Mesodermal cell (in vitro differentiated cells): ENCODE measurements at regions not wholly inside any gene's neighbourhood (a gene's known extent, or its start where the extent isn't known, plus 50 kb on each side); places are given as distances from the start of the nearest gene placed in this dataset.

Source experiments
- H3K27ac ChIP-seq: 2 replicates; pipeline ENCODE4 v1.7.0; 2013; ENCODE audit warnings: mild to moderate bottlenecking, low read depth, low read length, moderate library complexity; ENCODE audit not compliant: severe bottlenecking
- H3K36me3 ChIP-seq: 2 replicates; pipeline ENCODE4 v1.7.1; 2013; ENCODE audit warnings: mild to moderate bottlenecking, low read length, moderate library complexity; ENCODE audit not compliant: control insufficient read depth, insufficient read depth
- H3K4me1 ChIP-seq: one replicate; pipeline ENCODE4 v1.7.1; 2013; ENCODE audit warnings: mild to moderate bottlenecking, low read length; ENCODE audit not compliant: insufficient read depth, control insufficient read depth, poor library complexity, severe bottlenecking
- H3K4me3 ChIP-seq: 2 replicates; pipeline ENCODE4 v1.7.0; 2013; ENCODE audit warnings: low read length, control low read depth, mild to moderate bottlenecking; ENCODE audit not compliant: insufficient read depth, poor library complexity, severe bottlenecking; ENCODE audit errors: extremely low read depth
- H3K9me3 ChIP-seq: 2 replicates; pipeline ENCODE4 v1.7.1; 2013; ENCODE audit warnings: mild to moderate bottlenecking, low read length, moderate library complexity; ENCODE audit not compliant: control insufficient read depth
- WGBS, 2 experiments: methylation state at CpG; one replicate each; pipeline ENCODE4 v1.1.5; 2013; ENCODE audit warnings: missing lambda C conversion rate in 2 of 2; ENCODE audit not compliant: insufficient coverage in 2 of 2; 5-methylcytosine and 5-hydroxymethylcytosine counted together

DNA sequence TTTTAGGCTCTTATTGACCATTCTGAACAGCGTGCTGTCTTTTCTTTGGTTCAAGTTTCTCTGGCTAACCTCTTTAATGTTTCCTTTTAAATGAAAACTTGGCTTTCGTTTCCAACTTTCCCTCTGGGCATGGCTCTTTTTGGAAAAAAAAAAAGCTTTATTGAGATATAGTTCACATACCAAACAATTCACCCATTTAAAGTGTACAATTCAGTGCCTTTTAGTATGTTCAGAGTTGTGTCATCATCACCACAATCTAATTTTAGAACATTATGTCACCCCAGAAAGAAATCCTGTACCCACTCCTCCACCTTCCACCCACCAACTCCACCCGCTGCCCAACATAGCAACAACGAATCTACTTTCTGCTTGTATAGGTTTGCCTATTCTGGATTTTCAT lies 322.4 kb downstream of the ADCYAP1 start:
- H3K4me3 ChIP-seq: no peak overlapping the region
- no peaks in the 10 kb centered on the region for H3K9me3 ChIP-seq
- H3K27ac ChIP-seq: no peak overlapping the region
- 100% methylated on average over 1 of the region's 4 CpGs for WGBS, 2 experiments
- H3K36me3 ChIP-seq: no peaks in the 10 kb centered on the region
- no peaks in the 10 kb centered on the region for H3K4me1 ChIP-seq

DNA sequence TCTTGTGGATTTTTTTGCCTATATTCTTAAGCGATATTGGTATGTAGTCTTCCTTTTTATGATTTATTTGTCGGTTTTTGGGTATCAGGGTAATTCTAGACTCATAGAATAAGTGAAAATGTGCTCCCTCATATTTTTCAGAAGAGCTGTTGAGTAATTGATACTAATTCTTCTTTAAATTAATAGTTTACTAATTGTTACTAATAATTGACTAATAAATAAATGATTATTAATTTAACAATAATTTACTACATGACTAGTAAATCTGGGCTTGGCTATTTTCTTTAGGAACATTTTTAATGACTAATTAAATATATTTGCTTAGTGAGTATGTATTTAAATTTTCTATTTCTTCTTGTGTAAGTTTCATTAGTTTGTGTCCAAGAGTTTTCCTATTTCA lies 325.0 kb downstream of the ADCYAP1 start:
- Histone ChIP-seq H3K9me3 (no peaks in the 10 kb centered on the region), H3K4me3 (no peak overlapping the region), H3K27ac (no peak overlapping the region), H3K36me3 (no peaks in the 10 kb centered on the region), H3K4me1 (no peaks in the 10 kb centered on the region)
- no CpG with 5 or more reads among the region's 2 CpGs for WGBS, 2 experiments

DNA sequence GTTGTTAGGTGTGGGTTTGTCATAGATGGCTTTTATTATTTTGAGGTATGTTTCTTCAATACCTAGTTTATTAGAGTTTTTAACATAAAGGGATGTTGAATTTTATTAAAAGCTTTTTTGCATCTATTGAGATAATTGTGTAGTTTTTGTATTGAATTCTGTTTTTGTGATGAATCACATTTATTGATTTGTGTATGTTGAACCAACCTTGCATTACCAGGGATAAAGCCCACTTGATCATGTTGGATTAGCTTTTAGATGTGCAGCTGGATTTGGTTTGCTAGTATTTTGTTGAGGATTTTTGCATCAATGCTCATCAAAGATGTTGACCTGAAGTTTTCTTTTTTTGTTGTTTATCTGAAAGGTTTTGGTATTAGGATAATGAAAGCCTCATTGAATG lies 328.2 kb downstream of the ADCYAP1 start:
- Histone ChIP-seq H3K9me3 (no peaks in the 10 kb centered on the region), H3K36me3 (no peaks in the 10 kb centered on the region), H3K4me3 (no peak overlapping the region), H3K27ac (no peak overlapping the region), H3K4me1 (no peaks in the 10 kb centered on the region)

DNA sequence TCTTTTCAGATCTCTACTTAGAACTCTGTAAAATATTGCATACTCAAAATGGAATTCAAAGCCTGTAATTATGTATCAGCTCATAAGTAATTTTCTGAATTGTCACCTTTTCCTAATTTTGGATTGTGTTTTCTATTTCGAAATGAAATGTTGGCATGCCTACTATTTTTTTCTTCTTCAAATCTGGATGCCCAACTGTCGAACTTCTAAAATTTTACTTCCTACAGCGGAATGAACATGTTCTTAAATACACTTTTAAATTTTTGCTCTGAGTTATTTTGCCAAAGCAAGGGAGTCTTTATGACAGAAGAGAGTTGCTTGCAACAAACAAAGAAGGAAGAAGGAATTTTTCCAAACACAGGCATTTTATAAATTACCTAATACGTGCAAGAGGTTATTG lies 336.0 kb downstream of the ADCYAP1 start:
- 93 to 100% methylated on average over 1 to 3 of the region's 4 CpGs for WGBS, 2 experiments
- Histone ChIP-seq H3K27ac (no peak overlapping the region), H3K4me3 (no peak overlapping the region), H3K9me3 (no peaks in the 10 kb centered on the region), H3K4me1 (no peaks in the 10 kb centered on the region), H3K36me3 (no peaks in the 10 kb centered on the region)

DNA sequence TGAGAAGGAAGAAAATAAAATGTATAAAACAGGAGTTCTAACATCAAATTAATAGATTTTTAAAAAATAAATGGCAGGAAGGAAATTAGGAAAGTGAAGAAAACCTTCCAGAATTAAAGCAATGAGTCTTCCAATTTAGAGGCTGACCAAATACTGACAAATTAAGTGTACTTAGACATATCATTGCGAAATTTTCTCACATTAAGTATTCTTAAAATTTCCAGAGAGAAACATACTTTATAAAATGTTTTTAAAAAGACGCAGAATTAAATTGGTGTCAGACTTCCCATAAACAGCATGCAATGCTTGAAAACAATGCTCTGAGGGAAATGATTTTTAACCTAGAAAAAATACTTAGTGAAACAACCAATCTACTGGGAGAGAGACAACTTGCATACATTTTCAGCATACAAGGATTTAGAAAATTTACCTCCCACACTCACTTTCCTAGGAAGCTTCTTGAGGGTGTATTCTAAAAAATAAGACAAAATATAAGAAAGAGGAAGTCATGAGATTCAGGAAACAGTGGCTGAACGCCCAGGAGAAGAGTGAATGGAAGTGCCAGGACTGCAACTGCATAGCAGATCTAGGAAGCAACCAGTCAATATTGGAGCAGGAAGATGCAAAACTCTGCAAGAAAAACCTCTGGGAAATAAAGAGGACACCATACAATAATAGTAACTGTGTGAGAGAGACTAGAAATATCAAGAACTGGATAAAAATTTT lies 339.9 kb downstream of the ADCYAP1 start:
- H3K4me1 ChIP-seq: no peaks in the 10 kb centered on the region
- WGBS, 2 experiments: 81% methylated on average over 2 of the region's 3 CpGs; no CpG with 5 or more reads in 1 of the 2 experiments
- no peak overlapping the region for H3K4me3 ChIP-seq
- H3K36me3 ChIP-seq: no peaks in the 10 kb centered on the region
- no peaks in the 10 kb centered on the region for H3K9me3 ChIP-seq
- H3K27ac ChIP-seq: no peak overlapping the region

DNA sequence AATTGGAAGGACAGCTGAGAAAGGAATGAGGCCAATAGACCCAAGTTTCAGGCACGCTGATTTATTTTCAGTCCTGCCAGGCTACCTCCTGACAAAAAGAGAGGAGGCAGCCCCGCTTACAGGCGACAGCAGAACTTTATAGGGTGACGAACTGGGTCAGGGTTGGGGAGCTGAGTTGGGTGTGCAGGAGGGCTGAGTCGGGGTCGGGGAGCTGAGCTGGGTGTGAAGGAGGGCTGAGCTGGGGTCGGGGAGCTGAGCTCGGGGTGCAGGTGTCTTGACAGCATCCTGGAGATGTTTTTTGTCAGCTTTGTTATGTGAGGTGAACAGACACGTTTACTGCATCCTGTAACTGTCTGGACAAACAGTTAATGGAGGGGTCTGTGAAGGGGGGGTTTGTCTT lies 342.2 kb downstream of the ADCYAP1 start:
- H3K4me1 ChIP-seq: no peaks in the 10 kb centered on the region
- WGBS, 2 experiments: 91 to 94% methylated on average over 6 to 9 of the region's 9 CpGs

DNA sequence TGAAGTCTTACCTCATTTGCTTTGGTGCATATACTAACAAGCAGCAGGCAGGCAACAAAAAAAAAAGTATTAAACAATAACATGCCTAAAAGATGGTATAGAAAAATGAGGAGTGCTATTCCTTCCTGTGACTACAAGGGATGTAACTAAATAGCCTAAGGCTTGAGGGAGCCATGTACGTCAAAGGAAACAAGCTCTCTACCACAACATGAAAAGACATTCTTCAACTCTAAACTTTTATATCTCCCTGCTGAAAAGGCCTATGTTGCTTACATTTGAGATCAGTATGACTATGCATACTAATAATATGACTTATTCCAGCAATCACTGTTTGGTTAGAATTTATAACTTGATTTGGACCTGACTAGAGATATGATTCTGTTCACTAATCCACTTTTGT lies 347.9 kb downstream of the ADCYAP1 start:
- H3K27ac ChIP-seq: no peak overlapping the region
- no peaks in the 10 kb centered on the region for H3K9me3 ChIP-seq
- no peaks in the 10 kb centered on the region for H3K36me3 ChIP-seq
- H3K4me3 ChIP-seq: no peak overlapping the region
- H3K4me1 ChIP-seq: no peaks in the 10 kb centered on the region
- WGBS, 2 experiments: no CpG with 5 or more reads among the region's 1 CpG

More for the DNA sequence above, 342.2 kb downstream of the ADCYAP1 start:
- Histone ChIP-seq H3K36me3 (no peaks in the 10 kb centered on the region), H3K9me3 (no peaks in the 10 kb centered on the region), H3K4me3 (no peak overlapping the region), H3K27ac (no peak overlapping the region)

DNA sequence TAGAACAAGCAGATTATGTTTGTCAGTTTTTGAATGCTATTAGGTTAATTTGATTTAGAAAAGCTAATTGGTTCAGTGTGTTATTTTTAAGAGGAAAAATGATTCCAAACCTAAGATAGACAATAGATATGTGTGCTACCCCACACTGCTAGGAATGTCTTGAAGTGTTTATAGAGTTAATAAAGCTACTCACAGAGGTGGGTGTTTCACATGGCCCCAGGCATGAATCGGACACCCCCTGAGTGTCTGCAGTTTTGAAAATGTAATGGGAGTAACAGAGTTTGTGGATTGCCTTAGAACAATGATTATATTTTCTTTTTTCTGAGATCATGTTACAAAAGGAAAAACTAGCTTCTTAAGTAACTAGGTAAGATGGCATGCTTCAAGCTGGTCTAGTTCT lies 348.3 kb downstream of the ADCYAP1 start:
- H3K9me3 ChIP-seq: no peaks in the 10 kb centered on the region
- 100% methylated on average over 1 of the region's 1 CpG; no CpG with 5 or more reads in 1 of the 2 experiments for WGBS, 2 experiments
- H3K4me3 ChIP-seq: no peak overlapping the region

DNA sequence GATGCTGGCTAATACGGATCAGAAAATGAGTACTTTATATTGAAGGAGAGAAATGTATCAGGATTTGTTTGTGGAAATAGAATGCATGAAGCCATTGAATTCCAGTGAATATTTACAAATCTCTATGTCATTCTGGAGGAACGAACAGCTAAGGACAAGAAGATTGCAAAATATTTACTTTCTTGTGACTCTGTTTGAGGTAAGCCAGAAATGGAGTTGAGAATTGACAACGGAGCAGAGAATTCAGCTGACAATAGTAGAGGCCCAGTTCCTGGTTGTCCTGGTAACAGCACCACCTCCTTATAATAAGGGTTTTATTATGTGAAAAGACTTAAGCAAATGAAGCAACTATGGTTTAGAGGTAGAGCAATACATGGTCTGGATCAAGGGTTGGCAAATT lies 349.2 kb downstream of the ADCYAP1 start:
- Histone ChIP-seq H3K9me3 (no peaks in the 10 kb centered on the region), H3K4me3 (no peak overlapping the region), H3K4me1 (no peaks in the 10 kb centered on the region), H3K27ac (no peak overlapping the region), H3K36me3 (no peaks in the 10 kb centered on the region)
- WGBS, 2 experiments: 81 to 100% methylated on average over 1 to 2 of the region's 3 CpGs

More for the DNA sequence above, 348.3 kb downstream of the ADCYAP1 start:
- no peaks in the 10 kb centered on the region for H3K36me3 ChIP-seq
- no peak overlapping the region for H3K27ac ChIP-seq
- no peaks in the 10 kb centered on the region for H3K4me1 ChIP-seq

DNA sequence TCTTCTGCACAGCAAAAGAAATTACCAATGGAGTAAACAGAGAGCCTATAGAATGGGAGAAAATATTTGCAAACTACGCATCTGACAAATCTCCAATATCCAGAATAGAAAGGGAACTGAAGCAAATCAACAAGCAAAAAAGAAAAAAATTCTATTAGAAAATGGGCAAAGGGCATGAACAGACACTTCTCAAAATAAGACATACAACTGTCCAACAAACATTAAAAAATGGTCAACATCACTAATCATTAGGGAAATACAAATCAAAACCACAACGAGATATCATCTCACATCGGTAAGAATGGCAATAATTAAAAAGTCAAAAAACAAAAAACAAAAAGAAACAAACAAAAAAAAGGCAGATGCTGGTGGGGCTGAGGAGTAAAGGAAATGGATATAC lies 356.4 kb downstream of the ADCYAP1 start:
- WGBS, 2 experiments: no CpG with 5 or more reads among the region's 3 CpGs
- Histone ChIP-seq H3K9me3 (no peaks in the 10 kb centered on the region), H3K4me3 (no peak overlapping the region), H3K27ac (no peak overlapping the region), H3K4me1 (no peaks in the 10 kb centered on the region), H3K36me3 (no peaks in the 10 kb centered on the region)

DNA sequence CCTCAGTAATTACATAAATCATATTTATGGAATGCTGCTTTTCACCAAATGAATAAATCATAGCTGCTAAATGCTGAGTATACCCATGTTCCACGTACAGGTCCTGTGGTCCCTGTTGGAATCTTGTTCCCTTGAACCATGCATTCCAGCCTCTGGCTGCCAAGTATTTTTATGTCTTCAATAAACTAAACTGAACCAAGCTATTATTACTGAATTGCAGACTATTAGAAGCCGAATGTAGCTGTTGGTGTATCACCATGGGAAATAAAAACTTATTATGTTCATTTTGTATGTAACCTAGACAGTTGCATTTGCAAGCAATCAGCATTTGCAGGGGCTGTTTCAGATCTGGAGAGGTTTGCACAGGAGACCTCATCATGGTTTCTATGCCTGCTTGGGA lies 362.4 kb downstream of the ADCYAP1 start:
- WGBS, 2 experiments: 88 to 100% methylated on average over 1 of the region's 2 CpGs
- no peaks in the 10 kb centered on the region for H3K9me3 ChIP-seq

More for the DNA sequence above, 362.4 kb downstream of the ADCYAP1 start:
- no peak overlapping the region for H3K4me3 ChIP-seq
- no peaks in the 10 kb centered on the region for H3K36me3 ChIP-seq
- no peak overlapping the region for H3K27ac ChIP-seq
- no peaks in the 10 kb centered on the region for H3K4me1 ChIP-seq
